Kidney (tissue), 13 donors: ENCODE measurements at regions not wholly inside any gene's neighbourhood (a gene's known extent, or its start where the extent isn't known, plus 50 kb on each side); places are given as distances from the start of the nearest gene placed in this dataset.
"Not testable (repeated sequence)": the region's sequence is repeated elsewhere in the genome, so short reads cannot be mapped to it uniquely, and the experiment has no call there.

Source experiments
- DNase-seq, 5 donors: peaks; one replicate each; pipeline ENCODE4 v3.0.0-alpha.2; 2013 to 2020
- FAIRE-seq: peaks from 2 replicates; lab custom pipeline; 2012; peaks lifted over from hg19 to GRCh38; lab: Jason Lieb, UNC
- H3K27ac ChIP-seq, 2 donors: one replicate each; pipeline ENCODE4 v1.7.0; 2013; ENCODE audit warnings: low read depth in 2 of 2, low read length in 2 of 2, inconsistent platforms in 1 of 2
- H3K27me3 ChIP-seq: one replicate; pipeline ENCODE4 v1.7.1; 2013; ENCODE audit warnings: low read length, inconsistent platforms; ENCODE audit not compliant: control insufficient read depth, insufficient read depth
- H3K36me3 ChIP-seq, 3 donors: one replicate each; pipeline versions ENCODE4 v1.7.0 to v1.7.1; 2013; ENCODE audit warnings: low read length in 3 of 3, control low read depth in 1 of 3, inconsistent platforms in 1 of 3; ENCODE audit not compliant: insufficient read depth in 3 of 3, control insufficient read depth in 2 of 3
- H3K4me1 ChIP-seq, 3 donors: one replicate each; pipeline versions ENCODE4 v1.7.0 to v1.7.1; 2013; ENCODE audit warnings: low read length in 3 of 3, inconsistent platforms in 1 of 3, low read depth in 1 of 3; ENCODE audit not compliant: control insufficient read depth in 2 of 3, insufficient read depth in 2 of 3
- H3K4me3 ChIP-seq, 3 donors: one replicate each; pipeline versions ENCODE4 v1.7.0 to v1.8.1; 2013; ENCODE audit warnings: low read length in 3 of 3, control low read depth in 1 of 3, inconsistent platforms in 1 of 3
- H3K9ac ChIP-seq, 3 donors: one replicate each; pipeline versions ENCODE4 v1.7.0 to v1.7.1; 2013; ENCODE audit warnings: low read length in 3 of 3, control low read depth in 1 of 3, inconsistent platforms in 1 of 3
- H3K9me3 ChIP-seq, 3 donors: one replicate each; pipeline versions ENCODE4 v1.7.0 to v1.7.1; 2013; ENCODE audit warnings: low read length in 3 of 3, control low read depth in 1 of 3, inconsistent platforms in 1 of 3; ENCODE audit not compliant: control insufficient read depth in 2 of 3, insufficient read depth in 1 of 3
- intact Hi-C: fragments of 100-400 bp; cut with DNase I; formaldehyde crosslinking; loops from one replicate; pipeline ENCODE4 v1.11.1; 2022
- TF ChIP-seq, protein P1 (sequence below): IDR thresholded peaks from 3 replicates; pipeline ENCODE4 v1.5.1; 2012; ENCODE audit warnings: mild to moderate bottlenecking, moderate library complexity, borderline replicate concordance; ENCODE audit not compliant: insufficient read depth; ENCODE audit errors: extremely low read depth
- donor health status: control.
- donor health status: control.
- donor health status: control.
- donor health status: control.
- donor health status: control.
- donor health status: DM: yes; HTN: yes; CAD: no.
- donor health status: Normal renal cell carcinoma (clear cell type).

GRCh38 chr3:130814691-130815472, 68.3 kb upstream of the PIK3R4 start:
- no peaks in the 10 kb centered on the region for H3K4me1 ChIP-seq
- no peak overlapping the region for H3K4me3 ChIP-seq
- intact Hi-C loops: no loop called here
- H3K36me3 ChIP-seq: no peaks in the 10 kb centered on the region
- DNase-seq: peak in 1 of 5 donors; percentile 61
- TF ChIP-seq, protein P1, sequence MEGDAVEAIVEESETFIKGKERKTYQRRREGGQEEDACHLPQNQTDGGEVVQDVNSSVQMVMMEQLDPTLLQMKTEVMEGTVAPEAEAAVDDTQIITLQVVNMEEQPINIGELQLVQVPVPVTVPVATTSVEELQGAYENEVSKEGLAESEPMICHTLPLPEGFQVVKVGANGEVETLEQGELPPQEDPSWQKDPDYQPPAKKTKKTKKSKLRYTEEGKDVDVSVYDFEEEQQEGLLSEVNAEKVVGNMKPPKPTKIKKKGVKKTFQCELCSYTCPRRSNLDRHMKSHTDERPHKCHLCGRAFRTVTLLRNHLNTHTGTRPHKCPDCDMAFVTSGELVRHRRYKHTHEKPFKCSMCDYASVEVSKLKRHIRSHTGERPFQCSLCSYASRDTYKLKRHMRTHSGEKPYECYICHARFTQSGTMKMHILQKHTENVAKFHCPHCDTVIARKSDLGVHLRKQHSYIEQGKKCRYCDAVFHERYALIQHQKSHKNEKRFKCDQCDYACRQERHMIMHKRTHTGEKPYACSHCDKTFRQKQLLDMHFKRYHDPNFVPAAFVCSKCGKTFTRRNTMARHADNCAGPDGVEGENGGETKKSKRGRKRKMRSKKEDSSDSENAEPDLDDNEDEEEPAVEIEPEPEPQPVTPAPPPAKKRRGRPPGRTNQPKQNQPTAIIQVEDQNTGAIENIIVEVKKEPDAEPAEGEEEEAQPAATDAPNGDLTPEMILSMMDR: no peak
- FAIRE-seq: no peak
- H3K9me3 ChIP-seq: no peaks in the 10 kb centered on the region
- no peaks in the 10 kb centered on the region for H3K27me3 ChIP-seq
- H3K27ac ChIP-seq: no peak overlapping the region
- no peak overlapping the region for H3K9ac ChIP-seq

GRCh38 chr3:130816561-130817445, 70.2 kb upstream of the PIK3R4 start:
- H3K4me3 ChIP-seq: no peak overlapping the region
- FAIRE-seq (no peak), DNase-seq (no peak)
- intact Hi-C loops: no loop called here
- H3K9me3 ChIP-seq: no peaks in the 10 kb centered on the region
- no peaks in the 10 kb centered on the region for H3K36me3 ChIP-seq
- no peak overlapping the region for H3K9ac ChIP-seq
- TF ChIP-seq, protein P1: no peak
- no peak overlapping the region for H3K27ac ChIP-seq
- H3K27me3 ChIP-seq: no peaks in the 10 kb centered on the region
- H3K4me1 ChIP-seq: no peaks in the 10 kb centered on the region

- intact Hi-C loops, H3K27ac ChIP-seq, H3K9me3 ChIP-seq, H3K4me3 ChIP-seq, H3K36me3 ChIP-seq, H3K9ac ChIP-seq, H3K27me3 ChIP-seq, H3K4me1 ChIP-seq, DNase-seq, FAIRE-seq: not testable (repeated sequence)
These were observed 71.4 kb upstream of the PIK3R4 start for GRCh38 chr3:130818066-130818465.

DNA sequence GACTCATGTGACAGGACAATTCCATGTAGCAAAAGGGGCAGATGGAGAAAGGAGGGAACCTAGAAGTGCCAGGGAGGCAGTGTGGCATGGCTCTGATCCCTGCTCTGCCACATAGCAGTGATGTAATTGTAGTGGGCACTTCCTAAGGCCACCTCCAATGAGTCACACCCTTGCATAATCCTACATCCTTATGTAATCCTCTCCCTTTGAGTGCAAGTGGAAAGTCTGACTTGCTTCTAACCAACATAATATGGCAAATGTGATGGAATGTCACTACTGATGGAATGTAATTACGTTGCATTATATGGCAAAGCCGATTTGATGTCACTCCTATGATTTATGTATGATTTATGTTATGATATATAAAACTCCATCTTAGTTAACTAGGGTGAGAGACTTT, 72.9 kb upstream of the ATP2C1 start:
- no peaks in the 10 kb centered on the region for H3K4me1 ChIP-seq
- no peaks in the 10 kb centered on the region for H3K9me3 ChIP-seq
- no peak overlapping the region for H3K4me3 ChIP-seq
- H3K27me3 ChIP-seq: no peaks in the 10 kb centered on the region
- no peak overlapping the region for H3K9ac ChIP-seq
- TF ChIP-seq, protein P1: no peak
- FAIRE-seq (no peak), DNase-seq (no peak)
- intact Hi-C loops: no loop called here
- no peaks in the 10 kb centered on the region for H3K36me3 ChIP-seq
- no peak overlapping the region for H3K27ac ChIP-seq
